Body of pancreas (tissue), 4 donors: ENCODE measurements at regions not wholly inside any gene's neighbourhood (a gene's known extent, or its start where the extent isn't known, plus 50 kb on each side); places are given as distances from the start of the nearest gene placed in this dataset.
"Not testable (repeated sequence)": the region's sequence is repeated elsewhere in the genome, so short reads cannot be mapped to it uniquely, and the experiment has no call there.

ENCODE experiments used
- ATAC-seq: fragments of 150-250 bp; one replicate; pipeline ENCODE4 v1.9.1; 2016
- DNase-seq, 4 donors: peaks; one replicate each; pipeline ENCODE4 v3.0.0-alpha.2; 2019
- H3K27ac ChIP-seq, 4 donors: fragments of 200-600 bp; sonication (generic); 1 replicate in 3 of 4; 2 replicates in 1 of 4; pipeline versions ENCODE4 v1.5.1 to v1.6.1; 2016 to 2019; ENCODE audit warnings: mild to moderate bottlenecking in 1 of 4, mixed read lengths in 1 of 4, moderate library complexity in 1 of 4
- H3K27me3 ChIP-seq, 2 donors: fragments of 200-600 bp; sonication (generic); one replicate each; pipeline ENCODE4 v1.6.0; 2016; ENCODE audit warnings: mild to moderate bottlenecking in 1 of 2
- H3K36me3 ChIP-seq, 2 donors: fragments of 200-600 bp; sonication (generic); replicated peaks in 1 of 2; 2 replicates each; pipeline ENCODE4 v1.5.1; 2016; ENCODE audit warnings: low read depth in 2 of 2; ENCODE audit not compliant: insufficient read depth in 1 of 2
- H3K4me1 ChIP-seq: fragments of 200-600 bp; sonication (generic); one replicate; pipeline ENCODE4 v1.6.0; 2016
- H3K4me3 ChIP-seq, 2 donors: fragments of 200-600 bp; sonication (generic); 1 replicate in 1 of 2; 2 replicates in 1 of 2; pipeline ENCODE4 v1.5.1; 2016 to 2019
- H3K9me3 ChIP-seq, 3 donors: fragments of 200-600 bp; sonication (generic); 1 replicate in 2 of 3; 2 replicates in 1 of 3; pipeline ENCODE4 v1.5.1; 2016
- CTCF ChIP-seq, 7 experiments: fragments of 450-650 bp in 4 of 7; fragments of 200-600 bp in 3 of 7; sonication (generic) in 3 of 7; IDR thresholded peaks; one replicate each; pipeline ENCODE4 v1.5.1; 2016 to 2019; ENCODE audit warnings: antibody characterized with exemption in 7 of 7
- POLR2A ChIP-seq, 3 donors: fragments of 450-650 bp; IDR thresholded peaks; one replicate each; pipeline ENCODE4 v1.6.1; 2016; ENCODE audit warnings: antibody characterized with exemption in 3 of 3, mild to moderate bottlenecking in 2 of 3
- WGBS, 2 donors: methylation state at CpG; one replicate each; pipeline ENCODE4 v1.1.5; 2017; 5-methylcytosine and 5-hydroxymethylcytosine counted together
- intact Hi-C: fragments of 100-400 bp; cut with DNase I; formaldehyde crosslinking; loops from one replicate; pipeline ENCODE4 v1.15.1; 2023

- no peaks in the 10 kb centered on the region for H3K4me1 ChIP-seq
- H3K9me3 ChIP-seq, result no peaks in the 10 kb centered on the region
- TF ChIP-seq CTCF (IDR thresholded peaks at IDR 0.05) (no peak), POLR2A (IDR thresholded peaks at IDR 0.05) (no peak)
- H3K27me3 ChIP-seq, result no peaks in the 10 kb centered on the region
- WGBS, 2 donors, result 45 to 51% methylated on average over 4 of the region's 4 CpGs
- no peak for DNase-seq
- intact Hi-C loops, result no loop called here
- no peak overlapping the region for H3K4me3 ChIP-seq
- no peaks in the 10 kb centered on the region for H3K36me3 ChIP-seq
- ATAC-seq, result no peak
- H3K27ac ChIP-seq, result no peak overlapping the region
Measured at GRCh38 chr6:20274137-20274536, 61.9 kb upstream of the MBOAT1 start.

GRCh38 chr6:20275837-20276236 is 63.6 kb upstream of the MBOAT1 start:
- ATAC-seq, DNase-seq, H3K27ac ChIP-seq, H3K27me3 ChIP-seq, H3K4me3 ChIP-seq, H3K4me1 ChIP-seq, intact Hi-C loops, H3K9me3 ChIP-seq, H3K36me3 ChIP-seq: not testable (repeated sequence)
- WGBS, 2 donors, result 96 to 100% methylated on average over 2 of the region's 2 CpGs

GRCh38 chr6:20277724-20278123 is 65.5 kb upstream of the MBOAT1 start:
- ATAC-seq, DNase-seq, H3K36me3 ChIP-seq, intact Hi-C loops, H3K9me3 ChIP-seq, H3K27ac ChIP-seq, H3K4me1 ChIP-seq, H3K4me3 ChIP-seq, H3K27me3 ChIP-seq: not testable (repeated sequence)
- WGBS, 2 donors, result 58 to 67% methylated on average over 6 of the region's 6 CpGs

- Histone ChIP-seq H3K9me3 (no peaks in the 10 kb centered on the region), H3K36me3 (no peaks in the 10 kb centered on the region), H3K27ac (no peak overlapping the region), H3K4me1 (no peaks in the 10 kb centered on the region), H3K4me3 (no peak overlapping the region), H3K27me3 (no peaks in the 10 kb centered on the region)
- no peak for DNase-seq
- no peak for ATAC-seq
- WGBS, 2 donors, result 32 to 61% methylated on average over 4 of the region's 4 CpGs
- intact Hi-C loops, result no loop called here
- TF ChIP-seq CTCF (IDR thresholded peaks at IDR 0.05) (no peak), POLR2A (IDR thresholded peaks at IDR 0.05) (no peak)
Measured at GRCh38 chr6:20279051-20279450, 66.8 kb upstream of the MBOAT1 start.

- DNase-seq (no peak), ATAC-seq (no peak)
- no peaks in the 10 kb centered on the region for H3K36me3 ChIP-seq
- no peaks in the 10 kb centered on the region for H3K27me3 ChIP-seq
- H3K9me3 ChIP-seq, result no peaks in the 10 kb centered on the region
- no peaks in the 10 kb centered on the region for H3K4me1 ChIP-seq
- H3K4me3 ChIP-seq, result no peak overlapping the region
- 31 to 53% methylated on average over 5 of the region's 5 CpGs for WGBS, 2 donors
- intact Hi-C loops, result no loop called here
- H3K27ac ChIP-seq, result no peak overlapping the region
- TF ChIP-seq CTCF (IDR thresholded peaks at IDR 0.05) (no peak), POLR2A (IDR thresholded peaks at IDR 0.05) (no peak)
Measured at GRCh38 chr6:20279608-20280287, 67.5 kb upstream of the MBOAT1 start.

GRCh38 chr6:20280288-20280621 is 68.0 kb upstream of the MBOAT1 start:
- Histone ChIP-seq H3K27me3 (no peaks in the 10 kb centered on the region), H3K4me3 (no peak overlapping the region), H3K4me1 (no peaks in the 10 kb centered on the region), H3K27ac (no peak overlapping the region), H3K9me3 (no peaks in the 10 kb centered on the region), H3K36me3 (no peaks in the 10 kb centered on the region)
- DNase-seq (no peak), ATAC-seq (no peak)
- 48 to 71% methylated on average over 3 of the region's 3 CpGs for WGBS, 2 donors
- intact Hi-C loops, result no loop called here
- TF ChIP-seq CTCF (IDR thresholded peaks at IDR 0.05), result no peak
- no peak for TF ChIP-seq POLR2A (IDR thresholded peaks at IDR 0.05)
